SIG-M5 treated with dmso at 0.1 percent for 504 hours (cell line): ENCODE measurements at regions not wholly inside any gene's neighbourhood (a gene's known extent, or its start where the extent isn't known, plus 50 kb on each side); places are given as distances from the start of the nearest gene placed in this dataset.

Source experiments
- DNase-seq: peaks from one replicate; lab custom pipeline; 2025; ENCODE audit not compliant: unreplicated experiment; lab: John Stamatoyannopoulos, UW

- DNase-seq, result no peak
Observed at GRCh38 chr11:98564233-98564632, 456.5 kb upstream of the CNTN5 start.

GRCh38 chr11:98564881-98565280, 455.9 kb upstream of the CNTN5 start:
- no peak for DNase-seq

- DNase-seq, result no peak
Observed at GRCh38 chr11:98565311-98565710, 455.4 kb upstream of the CNTN5 start.

GRCh38 chr11:98566978-98567377, 453.8 kb upstream of the CNTN5 start:
- DNase-seq, result no peak

- no peak for DNase-seq
Observed at GRCh38 chr11:98568013-98568412, 452.7 kb upstream of the CNTN5 start.

GRCh38 chr11:98572941-98573340, 447.8 kb upstream of the CNTN5 start:
- peak; percentile 4 for DNase-seq

- no peak for DNase-seq
Observed at GRCh38 chr11:98587884-98588283, 432.9 kb upstream of the CNTN5 start.

GRCh38 chr11:98589967-98590366, 430.8 kb upstream of the CNTN5 start:
- no peak for DNase-seq

- no peak for DNase-seq
Observed at GRCh38 chr11:98600103-98600502, 420.6 kb upstream of the CNTN5 start.

- peak; percentile 14 for DNase-seq
Observed at GRCh38 chr11:98600786-98601773, 419.7 kb upstream of the CNTN5 start.

GRCh38 chr11:98616098-98616655, 404.6 kb upstream of the CNTN5 start:
- DNase-seq, result no peak

GRCh38 chr11:98621767-98622166, 399.0 kb upstream of the CNTN5 start:
- no peak for DNase-seq

GRCh38 chr11:98625526-98625925, 395.2 kb upstream of the CNTN5 start:
- no peak for DNase-seq

GRCh38 chr11:98630736-98631135, 390.0 kb upstream of the CNTN5 start:
- no peak for DNase-seq

GRCh38 chr11:98657711-98658110, 363.0 kb upstream of the CNTN5 start:
- no peak for DNase-seq

- no peak for DNase-seq
Observed at GRCh38 chr11:98659431-98659830, 361.3 kb upstream of the CNTN5 start.

GRCh38 chr11:98674390-98674789, 346.4 kb upstream of the CNTN5 start:
- DNase-seq, result no peak

GRCh38 chr11:98679673-98680072, 341.1 kb upstream of the CNTN5 start:
- no peak for DNase-seq

GRCh38 chr11:98701541-98701940, 319.2 kb upstream of the CNTN5 start:
- DNase-seq, result no peak

- DNase-seq, result no peak
Observed at GRCh38 chr11:98703779-98704556, 316.8 kb upstream of the CNTN5 start.

GRCh38 chr11:98710026-98710425, 310.7 kb upstream of the CNTN5 start:
- no peak for DNase-seq

- no peak for DNase-seq
Observed at GRCh38 chr11:98710986-98711385, 309.8 kb upstream of the CNTN5 start.
